Rectal smooth muscle tissue (tissue), 1 donor: ENCODE measurements at regions not wholly inside any gene's neighbourhood (a gene's known extent, or its start where the extent isn't known, plus 50 kb on each side); places are given as distances from the start of the nearest gene placed in this dataset.
"Not testable (repeated sequence)": the region's sequence is repeated elsewhere in the genome, so short reads cannot be mapped to it uniquely, and the experiment has no call there.

Experiments
- H3K27ac ChIP-seq: one replicate; pipeline ENCODE4 v1.7.0; 2013; ENCODE audit warnings: low read depth, low read length, inconsistent platforms
- H3K27me3 ChIP-seq: one replicate; pipeline ENCODE4 v1.7.0; 2013; ENCODE audit warnings: low read length; ENCODE audit not compliant: control insufficient read depth, insufficient read depth
- H3K36me3 ChIP-seq: one replicate; pipeline ENCODE4 v1.7.0; 2013; ENCODE audit warnings: low read length; ENCODE audit not compliant: control insufficient read depth, insufficient read depth
- H3K4me1 ChIP-seq: one replicate; pipeline ENCODE4 v1.7.0; 2013; ENCODE audit warnings: low read length; ENCODE audit not compliant: control insufficient read depth, insufficient read depth
- H3K4me3 ChIP-seq: one replicate; pipeline ENCODE4 v1.7.0; 2013; ENCODE audit warnings: low read length
- H3K9ac ChIP-seq: one replicate; pipeline ENCODE4 v1.7.0; 2013; ENCODE audit warnings: low read length

GRCh38 chr4:9556076-9556475 is 111.9 kb downstream of the DEFB131A start:
- not testable (repeated sequence) for H3K36me3 ChIP-seq, H3K27me3 ChIP-seq, H3K4me3 ChIP-seq, H3K27ac ChIP-seq, H3K4me1 ChIP-seq, H3K9ac ChIP-seq

DNA sequence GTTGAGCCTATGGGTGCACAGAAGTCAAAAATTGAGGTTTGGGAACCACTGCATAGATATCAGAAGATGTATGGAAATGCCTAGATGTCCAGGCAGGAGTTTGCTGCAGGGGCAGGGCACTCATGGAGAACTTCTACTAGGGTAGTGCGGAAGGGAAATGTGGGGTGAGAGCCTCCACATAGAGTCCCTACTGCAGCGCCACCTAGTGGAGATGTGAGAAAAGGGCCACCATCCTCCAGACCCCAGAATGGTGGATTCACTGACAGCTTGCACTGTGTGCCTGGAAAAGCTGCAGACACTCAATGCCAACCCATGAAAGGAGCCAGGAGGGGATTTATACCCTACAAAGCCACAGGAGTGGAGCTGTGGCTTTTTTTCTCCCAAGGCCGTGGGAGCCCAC is 133.7 kb downstream of the DEFB131A start:
- H3K27me3 ChIP-seq, H3K27ac ChIP-seq, H3K4me1 ChIP-seq, H3K36me3 ChIP-seq, H3K4me3 ChIP-seq, H3K9ac ChIP-seq: not testable (repeated sequence)

DNA sequence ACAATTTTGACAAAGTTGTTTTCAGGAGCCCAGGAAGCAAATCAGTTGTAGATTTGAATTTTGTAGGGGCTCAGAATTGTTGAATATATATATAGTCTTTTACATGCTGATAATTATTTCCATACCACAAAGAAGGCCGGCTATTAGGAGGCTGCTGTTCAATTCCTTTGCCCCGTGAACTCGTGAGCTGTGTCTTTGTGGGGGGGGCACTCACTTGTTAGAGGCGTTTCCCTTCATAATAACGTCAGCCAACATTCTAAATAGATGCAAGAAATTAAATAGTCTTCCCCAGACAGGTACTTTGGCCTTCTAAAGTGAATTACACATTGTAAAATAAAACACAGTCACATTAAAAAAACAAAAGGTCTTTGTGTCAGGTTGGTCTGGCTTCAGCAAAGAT is 138.7 kb downstream of the DEFB131A start:
- not testable (repeated sequence) for H3K36me3 ChIP-seq, H3K27ac ChIP-seq, H3K4me3 ChIP-seq, H3K27me3 ChIP-seq, H3K4me1 ChIP-seq, H3K9ac ChIP-seq

GRCh38 chr4:9592010-9592409 is 147.8 kb downstream of the DEFB131A start:
- Histone ChIP-seq H3K9ac (no peak overlapping the region), H3K4me3 (no peak overlapping the region), H3K4me1 (no peaks in the 10 kb centered on the region), H3K27ac (no peak overlapping the region), H3K27me3 (no peaks in the 10 kb centered on the region), H3K36me3 (no peaks in the 10 kb centered on the region)

DNA sequence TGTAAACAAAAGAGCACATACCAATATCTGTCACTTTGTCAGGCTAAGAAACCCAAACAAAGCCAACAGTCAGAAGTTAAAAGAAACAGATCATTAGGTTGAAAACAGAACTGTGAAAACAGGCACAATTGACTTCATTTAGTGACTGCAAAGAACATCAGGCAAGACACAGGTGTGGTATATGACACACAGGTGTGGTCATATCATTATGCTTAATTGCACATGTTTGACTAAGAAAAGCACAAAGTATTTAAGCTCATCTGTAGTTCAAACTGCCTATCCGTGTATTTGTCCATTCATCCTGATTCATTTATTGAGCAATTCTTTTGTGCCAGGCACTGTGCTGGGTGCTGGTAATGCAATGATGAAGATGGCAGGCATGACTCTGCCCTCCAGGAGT is 150.7 kb downstream of the DEFB131A start:
- H3K27ac ChIP-seq = no peak overlapping the region
- no peaks in the 10 kb centered on the region for H3K4me1 ChIP-seq
- H3K4me3 ChIP-seq = no peak overlapping the region
- H3K36me3 ChIP-seq = no peaks in the 10 kb centered on the region
- H3K9ac ChIP-seq = no peak overlapping the region
- no peaks in the 10 kb centered on the region for H3K27me3 ChIP-seq

DNA sequence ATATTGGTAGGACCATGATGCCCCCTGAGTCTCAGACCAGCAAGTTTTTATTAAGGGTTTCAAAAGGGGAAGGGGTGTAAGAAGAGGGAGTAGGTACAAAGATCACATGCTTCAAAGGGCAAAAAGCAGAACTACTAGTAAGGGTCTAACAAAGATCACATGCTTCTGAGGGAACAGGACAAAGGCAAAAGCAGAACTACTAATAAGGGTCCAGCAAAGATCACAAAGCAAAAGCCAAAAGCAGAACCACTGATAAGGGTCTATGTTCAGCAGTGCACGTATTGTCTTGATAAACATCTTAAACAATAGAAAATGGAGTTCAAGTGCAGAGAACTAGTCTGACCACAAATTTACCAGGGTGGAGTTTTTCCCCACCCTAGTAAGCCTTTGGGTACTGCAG is 151.3 kb downstream of the DEFB131A start:
- not testable (repeated sequence) for H3K27ac ChIP-seq, H3K4me3 ChIP-seq, H3K9ac ChIP-seq, H3K4me1 ChIP-seq, H3K36me3 ChIP-seq, H3K27me3 ChIP-seq

- Histone ChIP-seq H3K9ac (no peak overlapping the region), H3K4me1 (no peaks in the 10 kb centered on the region), H3K27ac (no peak overlapping the region), H3K36me3 (no peaks in the 10 kb centered on the region), H3K4me3 (no peak overlapping the region), H3K27me3 (no peaks in the 10 kb centered on the region)
Observed at GRCh38 chr4:9599266-9599665, 155.1 kb downstream of the DEFB131A start.

DNA sequence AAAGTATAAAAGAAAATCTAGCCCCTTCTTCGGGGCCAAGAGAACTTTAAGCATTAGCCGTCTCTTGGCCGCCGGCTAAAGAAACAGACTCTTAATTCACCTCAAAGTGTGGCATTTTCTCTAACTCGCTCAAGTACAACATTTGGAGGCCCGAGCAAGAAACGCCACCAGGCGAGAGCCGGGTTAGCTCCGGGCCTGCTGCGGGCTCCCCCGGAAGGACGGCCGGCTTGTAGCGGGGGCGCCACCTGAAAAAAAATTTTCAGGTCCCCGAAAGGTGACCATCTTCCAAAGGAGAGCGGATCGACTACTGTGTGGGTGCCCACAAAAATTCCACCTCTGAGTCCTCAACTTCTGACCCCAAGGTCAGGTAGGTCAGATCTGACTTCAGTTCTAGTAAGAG is 156.0 kb downstream of the DEFB131A start:
- no peaks in the 10 kb centered on the region for H3K27me3 ChIP-seq

DNA sequence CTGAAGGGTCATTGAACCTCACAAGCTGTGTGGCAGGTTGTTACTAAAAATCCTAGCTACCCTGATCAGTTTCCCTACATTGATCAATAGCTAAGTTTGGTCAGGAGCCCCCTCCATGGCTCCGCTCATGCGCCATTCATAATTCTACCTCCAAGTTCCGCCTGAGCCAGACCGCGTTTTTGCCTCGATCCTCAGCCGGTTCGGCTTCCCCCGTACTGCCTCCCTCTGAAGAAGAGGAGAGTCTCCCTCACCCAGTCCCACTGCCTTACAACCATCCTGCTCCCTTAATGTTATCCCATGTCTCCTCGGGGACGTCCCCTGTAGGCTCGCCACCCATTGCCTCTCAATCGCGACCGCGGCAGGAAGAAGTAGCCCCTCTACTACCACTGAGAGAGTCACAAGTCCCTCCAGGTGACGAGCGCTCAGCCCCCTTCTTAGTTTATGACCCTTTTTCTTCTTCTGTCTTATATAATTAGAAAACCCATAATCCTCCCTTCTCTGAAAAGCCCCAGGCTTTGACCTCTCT is 158.2 kb downstream of the DEFB131A start:
- Histone ChIP-seq H3K36me3 (no peaks in the 10 kb centered on the region), H3K27ac (no peak overlapping the region), H3K4me3 (no peak overlapping the region), H3K4me1 (no peaks in the 10 kb centered on the region), H3K9ac (no peak overlapping the region), H3K27me3 (no peaks in the 10 kb centered on the region)

More for the DNA sequence above, 156.0 kb downstream of the DEFB131A start:
- no peaks in the 10 kb centered on the region for H3K4me1 ChIP-seq
- H3K27ac ChIP-seq = no peak overlapping the region
- H3K9ac ChIP-seq = no peak overlapping the region
- no peaks in the 10 kb centered on the region for H3K36me3 ChIP-seq
- no peak overlapping the region for H3K4me3 ChIP-seq

- H3K36me3 ChIP-seq, H3K4me1 ChIP-seq, H3K9ac ChIP-seq, H3K27ac ChIP-seq, H3K27me3 ChIP-seq: not testable (repeated sequence)
- peak overlapping the region; percentile 32 for H3K4me3 ChIP-seq
Observed at GRCh38 chr4:9604031-9604892, 160.0 kb downstream of the DEFB131A start.

GRCh38 chr4:9604893-9605190 is 160.6 kb downstream of the DEFB131A start:
- not testable (repeated sequence) for H3K36me3 ChIP-seq, H3K27ac ChIP-seq, H3K9ac ChIP-seq, H3K27me3 ChIP-seq, H3K4me1 ChIP-seq
- peak overlapping the region; percentile 32 for H3K4me3 ChIP-seq

- Histone ChIP-seq H3K27ac (no peak overlapping the region), H3K9ac (no peak overlapping the region), H3K27me3 (no peaks in the 10 kb centered on the region), H3K4me3 (no peak overlapping the region), H3K4me1 (no peaks in the 10 kb centered on the region), H3K36me3 (no peaks in the 10 kb centered on the region)
Observed at GRCh38 chr4:9608300-9608699, 164.1 kb downstream of the DEFB131A start.

DNA sequence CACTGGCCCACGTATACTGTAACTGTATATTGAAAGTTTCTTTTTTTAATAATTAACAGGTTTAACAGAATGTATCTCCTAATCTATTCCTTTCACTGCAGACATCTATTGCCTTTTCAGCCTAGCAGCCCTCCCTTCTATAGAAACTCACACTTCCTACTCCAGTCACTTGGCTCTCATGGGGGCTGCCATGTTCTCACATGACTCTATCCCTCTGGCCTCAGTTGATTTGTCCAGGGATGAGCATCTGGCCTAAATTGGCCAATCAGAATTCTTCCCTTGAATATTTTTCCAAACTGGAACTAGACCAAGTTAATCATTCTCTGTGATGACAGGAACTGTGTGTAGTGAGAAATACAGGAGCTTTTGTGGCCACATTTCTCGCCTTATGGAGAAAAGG is 166.1 kb downstream of the DEFB131A start:
- H3K27ac ChIP-seq, H3K4me3 ChIP-seq, H3K27me3 ChIP-seq, H3K36me3 ChIP-seq, H3K9ac ChIP-seq, H3K4me1 ChIP-seq: not testable (repeated sequence)
